GM19452 (cell line): ENCODE measurements at regions not wholly inside any gene's neighbourhood (a gene's known extent, or its start where the extent isn't known, plus 50 kb on each side); places are given as distances from the start of the nearest gene placed in this dataset.

Source experiments
- ATAC-seq: cut with Tn5 transposase; IDR thresholded peaks from one replicate; pipeline ENCODE4 v1.9.1; 2021; ENCODE audit not compliant: unreplicated experiment

DNA sequence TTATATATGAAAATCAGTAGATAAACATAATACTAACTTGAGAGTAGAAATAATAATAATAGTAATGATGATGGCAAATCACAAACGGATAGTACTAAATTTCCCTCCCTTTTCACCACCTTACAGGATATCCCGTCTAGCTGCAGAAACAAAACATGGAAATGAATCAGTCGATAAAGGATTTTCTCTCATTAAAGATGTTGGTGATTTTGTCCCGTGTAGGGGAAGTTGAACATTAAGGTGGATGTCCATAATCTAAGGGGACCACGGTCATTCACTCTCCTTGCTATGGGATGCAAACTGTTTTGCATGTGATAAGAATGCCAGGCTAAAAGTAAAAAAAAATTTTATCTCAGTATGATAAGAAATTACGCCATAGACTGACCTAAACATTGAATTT is 1027.7 kb upstream of the NR2F2 start:
- no peak for ATAC-seq

DNA sequence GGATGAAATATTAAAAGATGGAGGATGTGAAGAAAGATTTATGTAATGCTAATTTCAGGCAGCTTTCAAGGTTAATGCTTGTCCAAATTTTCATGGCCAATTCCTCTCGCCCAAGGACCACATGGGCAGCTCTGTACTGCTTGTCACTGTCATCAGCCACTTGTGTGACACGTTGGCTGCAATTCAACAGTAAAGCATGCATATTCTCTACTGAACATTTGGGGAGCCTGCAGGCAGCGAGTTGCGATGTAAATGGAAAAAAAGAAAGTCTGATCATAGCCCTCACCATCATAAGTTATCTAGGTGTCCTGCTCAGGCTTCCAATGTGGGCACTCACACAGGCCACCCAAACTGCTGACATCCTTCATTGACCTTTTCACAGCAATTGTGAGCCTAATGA is 1026.8 kb upstream of the NR2F2 start:
- ATAC-seq: no peak

DNA sequence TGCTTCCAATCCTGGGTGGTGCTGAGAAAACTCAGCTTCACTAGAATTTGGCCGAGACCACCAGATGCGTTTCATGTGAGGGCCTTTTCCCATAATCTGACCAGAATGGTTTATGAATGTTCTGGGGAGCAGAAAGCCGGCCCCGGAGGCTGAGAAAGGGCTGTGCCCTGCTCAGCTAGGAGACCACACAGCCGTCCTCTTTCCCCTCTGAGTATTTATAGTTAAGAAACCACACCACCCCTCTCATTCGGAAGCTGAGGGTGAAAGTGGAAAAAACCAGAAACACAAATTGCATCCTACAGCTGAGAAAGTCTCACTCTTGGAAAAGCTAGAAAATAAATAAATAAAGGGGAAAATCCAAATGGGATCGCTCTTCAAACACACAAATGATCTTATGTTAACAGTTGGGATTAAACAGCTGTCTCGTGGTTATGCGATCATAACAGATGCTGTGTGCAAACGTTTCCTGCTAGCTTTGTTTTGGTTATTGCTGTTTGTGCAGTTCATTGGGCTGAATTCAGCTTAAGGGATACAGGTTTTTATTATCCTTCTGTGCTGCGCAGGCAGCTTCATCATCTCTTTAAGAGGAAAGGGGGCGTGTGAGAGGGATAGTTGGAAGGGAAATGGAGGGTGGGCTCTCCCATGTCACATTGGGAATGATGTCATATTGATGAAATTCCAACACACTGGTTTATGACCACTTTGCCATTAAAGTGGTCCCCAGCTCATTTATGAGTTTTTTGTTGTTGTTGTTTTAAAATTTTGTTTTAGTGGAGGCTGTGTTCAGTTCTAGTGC is 1026.2 kb upstream of the NR2F2 start:
- no peak for ATAC-seq

DNA sequence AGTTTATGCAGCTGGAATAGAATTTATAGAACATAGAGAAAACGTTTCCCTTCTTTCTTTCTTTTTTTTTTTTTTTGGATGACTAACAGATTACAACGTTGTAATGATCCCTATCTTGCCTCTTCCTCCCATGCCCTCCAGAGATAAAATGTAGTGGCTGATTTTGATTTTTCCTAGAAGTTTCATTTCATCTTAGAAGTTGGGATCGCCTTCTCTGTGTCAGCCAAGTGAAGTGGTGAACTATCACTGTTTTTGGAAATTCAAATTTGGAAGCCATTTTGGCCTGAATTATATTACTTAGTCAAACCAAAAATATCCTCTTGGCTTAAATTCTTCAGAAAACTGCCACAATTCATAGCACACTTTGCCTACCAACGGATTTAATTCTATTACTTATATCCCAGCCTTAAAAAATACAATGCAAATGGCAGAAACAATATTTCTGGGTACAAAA is 1025.5 kb upstream of the NR2F2 start:
- ATAC-seq: no peak

DNA sequence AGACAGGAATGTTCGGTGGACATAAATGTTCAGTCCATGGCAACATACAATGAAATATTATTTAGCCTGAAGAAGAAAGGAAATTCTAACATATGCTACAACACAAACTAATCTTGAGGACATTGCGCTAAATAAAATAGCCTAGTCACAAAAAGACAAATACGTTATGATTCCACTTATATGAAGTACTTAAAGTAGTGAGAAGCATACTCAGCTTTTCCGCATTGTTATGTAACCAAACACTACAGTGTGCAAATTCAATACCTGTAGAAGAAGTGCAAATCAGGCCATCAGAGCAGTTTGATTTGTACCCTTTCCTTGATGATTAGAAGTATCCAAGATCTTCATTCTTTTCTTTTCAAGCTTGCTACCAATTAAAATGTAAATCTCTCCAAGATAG is 1023.4 kb upstream of the NR2F2 start:
- no peak for ATAC-seq

DNA sequence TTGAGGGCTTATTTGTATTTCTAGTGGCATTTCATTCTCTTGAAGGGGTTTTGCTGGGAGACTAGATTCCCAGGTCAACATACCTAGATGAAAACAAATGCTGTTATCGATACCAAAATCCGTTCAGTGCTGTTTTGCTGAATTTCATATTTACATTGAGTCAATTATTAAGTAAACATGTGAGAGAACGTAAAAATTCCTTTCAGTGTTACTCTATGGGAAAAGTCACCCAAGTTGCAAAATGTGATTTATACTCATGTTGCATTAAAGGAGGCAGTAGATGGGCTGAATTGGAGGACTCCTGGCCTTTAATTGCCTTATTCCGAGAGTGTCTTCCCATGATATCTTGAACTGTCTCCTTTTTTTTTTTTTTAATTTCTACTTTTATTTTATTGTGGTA is 1011.3 kb upstream of the NR2F2 start:
- no peak for ATAC-seq

DNA sequence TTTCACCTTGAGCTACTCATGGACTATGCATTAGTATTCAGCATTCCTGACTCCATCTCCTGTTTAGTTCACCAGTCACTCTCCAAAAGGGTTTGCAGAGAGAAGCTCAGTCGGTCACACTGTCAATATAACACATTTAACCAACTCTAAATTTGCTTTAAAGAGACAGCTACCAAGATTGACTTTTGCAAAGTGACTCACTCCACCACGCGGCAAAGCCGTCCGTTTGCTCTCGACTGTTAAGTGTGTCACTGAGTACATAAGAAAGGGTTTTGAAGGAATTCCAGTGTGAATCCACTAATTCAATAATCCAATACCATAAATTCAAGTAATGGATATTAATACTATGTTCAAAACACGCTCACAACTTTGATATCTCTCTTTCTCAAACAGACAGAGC is 1006.7 kb upstream of the NR2F2 start:
- no peak for ATAC-seq

DNA sequence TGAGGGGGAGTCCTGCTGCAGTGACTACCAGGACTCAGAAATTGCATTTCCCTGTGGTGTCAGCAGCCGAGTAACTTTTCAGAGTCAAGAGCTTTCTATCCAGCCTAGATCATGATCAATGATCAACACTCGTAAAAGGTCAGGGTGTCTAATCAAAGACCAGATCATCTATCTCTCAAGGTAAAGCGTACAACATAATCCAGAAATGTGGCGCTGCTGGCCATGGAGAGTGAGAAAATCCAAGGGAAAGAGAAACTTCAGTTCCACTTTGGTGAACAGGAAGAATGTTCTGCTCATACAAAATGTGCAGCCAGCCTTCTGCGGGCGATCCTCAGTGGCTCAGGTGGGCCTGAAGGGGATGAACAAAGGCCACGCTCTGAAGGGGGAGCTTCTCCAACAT is 1005.8 kb upstream of the NR2F2 start:
- ATAC-seq: no peak

DNA sequence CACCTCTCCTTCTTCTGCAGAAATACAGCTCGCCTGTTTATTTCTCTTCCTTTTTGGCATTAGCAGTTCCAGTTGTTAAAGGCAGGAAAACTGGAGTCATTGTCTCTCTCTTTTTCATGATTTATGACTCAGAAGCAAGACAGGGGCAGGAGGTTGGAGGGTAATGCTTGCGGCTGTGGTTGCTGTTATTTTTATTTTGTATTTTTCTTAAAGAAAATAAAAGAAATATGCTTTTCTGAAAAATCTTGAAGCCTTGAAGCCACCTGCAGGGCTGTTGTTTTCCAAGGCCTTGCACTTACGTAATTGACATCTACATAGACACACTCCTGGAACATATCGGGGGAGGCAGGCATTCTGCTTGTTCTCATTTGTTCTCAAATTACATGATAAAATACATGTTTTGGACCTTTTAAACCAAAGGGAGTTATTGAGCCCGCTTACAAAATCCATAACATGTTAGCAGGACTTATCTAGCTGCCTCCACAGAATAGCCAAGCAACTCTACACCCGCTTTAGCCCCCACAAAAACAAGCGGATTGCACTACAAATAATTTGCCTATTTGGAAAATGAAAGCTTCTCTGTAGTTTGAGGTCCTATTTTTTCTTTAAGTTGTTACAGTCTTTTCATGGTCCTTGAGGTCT is 1004.6 kb upstream of the NR2F2 start:
- ATAC-seq: no peak

DNA sequence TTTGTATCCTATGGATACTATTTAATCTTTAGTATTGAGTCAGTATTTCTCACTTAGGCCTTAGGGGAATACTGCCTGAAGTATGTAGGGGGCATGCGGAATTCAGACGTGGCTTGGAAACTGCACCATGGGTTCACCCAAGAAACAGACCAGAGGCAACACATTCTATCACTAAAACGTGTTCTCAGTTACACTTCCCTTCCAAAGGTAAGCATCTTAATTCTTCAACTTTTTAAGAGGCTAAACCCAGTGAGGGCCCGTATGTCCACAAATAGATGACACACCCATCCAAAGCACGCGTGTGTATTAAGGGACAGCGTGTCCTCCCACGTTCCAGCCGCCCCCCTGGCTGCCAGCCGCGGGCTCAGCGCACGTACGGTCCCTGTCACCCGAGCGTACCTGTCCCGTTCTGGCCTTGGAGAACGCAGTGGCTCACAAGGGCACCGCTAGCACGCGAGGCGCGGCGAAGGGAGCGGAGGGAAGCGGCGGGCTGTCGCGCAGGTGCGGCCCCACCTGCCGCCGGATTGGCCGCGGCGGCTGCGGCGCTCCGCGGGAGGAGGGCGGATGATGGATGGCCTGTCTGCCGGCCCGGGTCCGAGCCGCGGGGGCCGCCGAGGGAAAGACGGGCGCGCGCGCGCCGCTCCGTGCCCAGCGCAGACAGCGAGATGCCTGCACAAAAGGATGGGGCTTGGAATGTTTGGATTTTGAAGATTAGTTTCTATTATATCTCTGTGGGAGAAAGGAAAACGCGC is 1003.9 kb upstream of the NR2F2 start:
- ATAC-seq: no peak

DNA sequence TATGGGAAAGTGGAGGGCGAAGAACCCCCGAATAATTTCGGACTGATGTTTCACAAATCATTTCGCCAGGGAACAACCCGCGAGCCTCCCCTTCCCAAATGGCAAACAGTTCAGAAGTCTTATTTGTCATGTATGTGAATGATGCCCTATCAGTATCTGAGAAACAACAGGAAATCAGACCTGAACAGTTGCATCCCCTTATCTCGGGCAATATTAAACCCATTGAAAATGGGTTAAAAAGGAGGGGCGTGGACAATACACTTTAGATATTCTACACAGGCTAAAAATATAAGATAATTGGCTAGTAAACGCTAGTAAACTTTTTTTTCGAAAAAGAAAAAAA is 1003.3 kb upstream of the NR2F2 start:
- no peak for ATAC-seq

DNA sequence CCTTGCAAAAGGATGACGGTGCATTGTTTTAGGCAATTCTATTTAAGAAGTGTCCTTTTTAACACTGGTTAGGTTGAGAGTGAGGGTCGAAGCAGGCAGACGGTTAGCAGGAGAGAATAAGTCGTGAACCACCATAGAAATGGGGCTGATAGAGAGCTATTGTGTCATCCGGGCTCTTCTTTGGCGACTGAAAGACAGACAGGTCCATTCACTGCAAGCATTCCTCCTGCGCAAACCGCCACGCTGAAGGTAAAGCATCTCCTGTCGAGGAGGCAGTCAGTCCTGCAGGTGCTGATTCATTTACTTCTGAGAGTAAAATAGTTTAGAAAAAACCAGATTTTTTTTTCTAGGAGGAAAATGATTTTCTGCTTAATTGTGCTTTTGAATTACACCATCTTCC is 1002.8 kb upstream of the NR2F2 start:
- no peak for ATAC-seq

DNA sequence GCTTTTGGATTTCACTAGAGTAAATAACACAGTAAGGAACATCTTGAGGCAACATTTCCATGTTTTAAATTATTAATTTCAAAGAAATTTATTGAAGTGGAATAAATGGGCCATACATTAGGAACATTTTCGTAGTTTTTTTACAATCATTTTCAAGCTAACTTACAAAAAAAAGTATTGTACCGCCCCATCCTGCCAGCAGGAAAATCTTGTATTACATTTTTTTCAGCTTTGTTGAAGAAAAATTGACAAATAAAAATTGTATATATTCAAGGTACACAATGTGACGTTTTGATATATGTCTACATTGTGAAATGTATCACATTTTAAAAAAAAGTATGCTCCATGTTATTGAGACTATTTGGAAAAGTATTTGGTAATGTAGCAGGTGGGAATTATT is 1001.9 kb upstream of the NR2F2 start:
- ATAC-seq: no peak

DNA sequence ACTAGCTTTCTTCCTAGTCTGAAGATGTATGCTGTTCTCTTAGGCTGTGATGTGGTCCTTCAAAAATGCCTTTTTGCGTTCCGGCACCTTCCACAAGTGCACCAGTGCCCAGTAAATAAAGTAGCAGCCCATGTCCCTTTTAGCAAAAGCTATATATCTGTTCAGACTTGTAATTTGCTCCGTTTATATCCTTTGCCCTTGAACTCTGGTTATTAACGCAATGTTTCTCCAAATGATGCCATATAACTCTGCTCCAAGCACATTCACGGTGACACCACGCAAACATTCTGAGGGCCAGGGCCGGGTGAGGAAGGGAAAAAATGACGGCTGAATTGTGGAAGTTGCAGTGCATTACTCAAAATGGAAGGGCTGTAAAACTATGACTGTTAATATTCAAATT is 1001.1 kb upstream of the NR2F2 start:
- ATAC-seq: no peak

DNA sequence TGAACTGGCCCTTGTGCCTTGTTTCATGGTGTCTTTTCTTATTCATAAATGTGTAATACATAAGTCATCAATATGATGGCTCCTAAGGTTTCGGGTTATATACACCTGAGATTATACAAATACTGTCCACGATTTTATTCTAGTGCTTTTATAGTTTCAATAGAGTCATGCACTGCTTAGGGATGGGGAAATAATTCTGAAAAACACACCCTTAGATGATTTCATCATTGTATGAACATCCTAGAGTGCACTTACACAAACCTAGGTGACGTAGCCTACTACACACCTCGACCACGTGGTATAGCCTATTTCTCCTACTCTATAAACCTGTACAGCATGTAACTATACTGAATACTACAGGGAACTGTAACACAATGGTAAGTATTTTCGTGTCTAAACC is 988.8 kb upstream of the NR2F2 start:
- ATAC-seq: no peak

DNA sequence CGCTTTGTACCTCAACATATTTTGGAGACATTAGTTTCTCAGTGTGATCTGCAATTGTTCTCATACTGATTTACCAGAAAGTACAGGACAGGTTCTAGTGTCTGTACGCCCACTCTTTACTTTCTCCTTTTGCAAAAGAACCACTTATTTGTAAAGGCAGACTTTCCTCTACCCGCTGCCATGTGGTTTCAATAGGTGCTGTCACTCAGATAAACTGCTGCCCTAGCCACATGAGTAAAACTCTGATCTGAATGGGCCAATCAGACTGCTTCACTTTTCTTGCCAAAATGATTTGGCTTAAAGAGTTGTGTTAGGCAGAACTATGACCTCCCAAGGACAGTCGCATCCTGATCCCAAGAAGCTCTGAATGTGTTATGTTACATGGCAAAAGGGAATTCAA is 984.6 kb upstream of the NR2F2 start:
- ATAC-seq: no peak

DNA sequence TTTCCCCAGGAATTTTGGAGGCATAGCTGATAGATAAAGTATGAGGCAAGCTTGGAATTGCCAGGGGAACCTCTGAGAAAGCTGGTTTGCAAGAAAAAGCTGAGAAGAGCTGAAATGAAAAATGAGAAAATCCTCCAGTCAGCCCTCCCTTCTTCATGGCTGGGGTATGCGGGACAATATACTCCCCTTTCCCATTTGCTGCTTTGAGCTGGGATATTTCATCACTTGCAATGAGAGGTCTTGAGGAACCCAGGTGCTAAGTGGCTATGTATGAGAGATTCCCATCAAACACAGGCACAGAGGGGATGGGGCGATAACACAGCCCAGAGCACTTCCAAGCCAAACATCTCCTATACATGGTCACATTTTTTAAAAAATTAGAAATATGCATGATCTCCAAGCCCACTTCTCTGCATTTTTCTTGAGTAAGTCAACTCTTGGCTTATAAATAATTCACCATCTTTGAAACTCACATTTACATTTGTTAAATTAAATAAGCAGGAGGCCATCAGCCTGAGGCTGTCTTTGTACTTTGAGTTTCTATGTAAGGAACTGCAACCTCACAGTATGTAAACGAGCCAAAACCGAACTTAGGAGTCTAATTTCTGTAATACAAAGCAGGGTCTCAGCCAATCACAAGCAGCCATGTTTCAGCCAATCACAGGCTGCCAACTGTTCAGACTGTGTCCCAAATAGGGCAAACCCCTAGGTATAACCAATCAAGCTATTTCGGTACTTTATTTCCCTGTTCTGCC is 983.6 kb upstream of the NR2F2 start:
- ATAC-seq: no peak

DNA sequence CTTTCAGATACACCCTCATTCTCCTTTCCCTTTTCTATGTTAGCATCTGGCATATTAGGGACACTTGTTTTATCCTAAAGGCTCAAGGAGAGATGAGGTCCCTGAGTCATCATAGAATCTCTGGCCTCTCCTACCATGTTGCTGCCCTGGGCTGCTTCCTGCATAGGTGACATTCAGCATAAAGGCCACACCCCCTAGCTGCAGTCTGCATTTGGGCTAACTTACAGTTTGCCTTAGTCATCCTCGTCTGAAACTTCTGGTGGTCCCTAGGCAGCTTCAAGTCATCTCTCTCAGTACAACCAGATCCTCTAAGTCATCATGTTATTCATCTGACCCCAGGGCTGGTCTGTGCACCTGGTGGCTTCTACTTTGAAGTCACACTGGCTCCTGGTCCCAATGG is 982.7 kb upstream of the NR2F2 start:
- no peak for ATAC-seq

DNA sequence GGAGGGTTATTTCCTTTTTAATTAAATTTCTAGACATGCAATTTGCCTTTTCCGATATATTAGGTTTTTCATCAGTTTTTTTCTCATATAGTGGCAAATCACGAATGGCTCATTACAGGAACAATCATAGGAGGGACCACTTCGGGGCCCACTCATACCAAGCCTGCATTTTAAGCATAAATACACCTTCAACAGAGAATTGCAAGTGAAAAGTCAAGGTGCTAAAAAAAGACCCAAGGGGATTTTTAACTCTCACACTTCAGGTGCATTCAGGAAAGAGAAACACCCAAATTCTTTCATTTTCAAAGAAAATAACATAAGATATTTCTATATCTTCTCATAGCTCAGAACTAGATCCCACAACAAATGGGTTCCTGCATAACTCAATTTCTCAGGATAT is 979.6 kb upstream of the NR2F2 start:
- ATAC-seq: no peak

DNA sequence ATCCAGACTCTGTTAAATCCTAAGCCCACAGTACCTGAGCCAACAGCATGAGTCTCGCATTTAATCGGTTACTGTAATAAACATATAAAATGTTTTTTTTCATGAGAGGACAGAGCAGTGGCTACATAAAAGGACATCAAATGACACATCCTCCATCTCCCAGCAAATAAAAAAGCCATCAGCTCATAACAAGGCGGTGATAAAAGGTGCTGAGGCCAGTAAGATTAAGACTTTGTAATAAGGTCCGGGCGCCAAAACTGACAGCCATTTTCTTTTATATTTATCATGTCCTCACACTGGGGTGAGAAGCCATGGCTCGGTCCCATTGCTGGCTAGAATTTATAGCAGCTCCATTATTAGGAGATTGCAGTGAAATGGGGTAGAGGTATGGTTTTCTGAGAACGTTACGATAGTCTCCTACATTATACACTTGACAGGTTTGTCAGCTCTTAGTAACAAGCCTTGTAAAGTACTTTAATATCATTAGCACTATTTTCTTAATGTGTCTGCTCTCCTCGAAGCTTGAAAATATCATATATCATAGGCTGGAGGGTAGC is 977.8 kb upstream of the NR2F2 start:
- no peak for ATAC-seq

DNA sequence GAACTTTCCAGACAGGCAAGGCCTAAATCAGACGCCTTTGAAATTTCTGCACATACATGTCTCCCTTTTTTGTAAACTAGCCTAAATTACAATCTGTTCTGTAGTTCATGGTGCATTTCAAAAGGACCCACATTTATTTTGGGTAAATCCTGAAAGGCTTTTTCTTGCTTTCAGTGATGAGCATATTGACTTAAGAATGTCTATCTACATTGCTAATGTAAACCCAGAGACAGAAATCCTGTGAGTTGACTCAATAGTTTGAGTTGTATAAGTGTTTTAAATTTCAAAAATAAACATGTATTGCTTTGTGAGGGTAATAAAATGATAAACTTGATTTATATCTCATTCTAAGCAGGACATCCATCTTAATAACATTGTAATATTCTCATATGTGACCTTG is 977.0 kb upstream of the NR2F2 start:
- no peak for ATAC-seq
